ENCODE measurements at regions not wholly inside any gene's neighbourhood (a gene's known extent, or its start where the extent isn't known, plus 50 kb on each side); places are given as distances from the start of the nearest gene placed in this dataset.

DNA sequence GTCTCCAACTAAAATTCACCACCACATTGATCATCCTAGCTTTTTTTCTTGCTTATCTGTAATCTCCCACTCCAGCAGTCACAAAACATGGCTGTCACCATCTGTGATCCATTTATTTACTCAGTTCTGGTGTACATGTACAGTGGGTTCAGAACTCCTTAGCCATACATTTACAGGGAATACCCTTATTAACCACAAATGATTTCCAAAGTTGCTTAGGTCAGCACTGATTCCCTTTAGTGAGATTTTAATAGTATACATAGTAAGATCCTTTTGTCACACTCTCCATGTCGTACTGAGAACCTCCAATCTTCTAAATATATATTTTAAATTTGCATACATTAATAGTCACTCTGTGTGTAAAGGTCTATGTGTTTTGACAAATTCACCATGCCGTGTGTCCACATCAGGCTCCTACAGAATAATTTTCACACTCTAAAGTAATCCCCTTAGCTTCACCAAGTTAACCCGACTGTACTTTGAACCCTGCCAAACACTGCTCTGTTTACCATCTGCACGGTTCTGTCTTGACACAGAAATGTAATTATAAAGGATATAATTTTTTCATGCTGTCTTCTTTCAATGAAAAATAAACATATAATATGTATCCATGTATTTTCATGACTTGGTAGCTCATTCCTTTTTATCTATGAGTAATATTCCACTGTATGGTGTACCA lies 473.6 kb upstream of the ZP4 start:
- H3K9me3 ChIP-seq (ENCODE audit: low read length), result no peaks in the 10 kb centered on the region
- H3K4me3 ChIP-seq (ENCODE audit: low read length), result no peak overlapping the region
- TF ChIP-seq EZH2 (IDR thresholded peaks at IDR 0.05; ENCODE audit: borderline replicate concordance, insufficient read depth, low read length, poor library complexity, severe bottlenecking) (no peak), TAF1 (IDR thresholded peaks at IDR 0.05; ENCODE audit: low read depth) (no peak), POLR2AphosphoS5 (IDR thresholded peaks at IDR 0.05) (no peak), SMC3 (conservative IDR thresholded peaks at IDR 0.05; ENCODE audit: poor library complexity) (no peak), RAD21 (conservative IDR thresholded peaks at IDR 0.05) (no peak), EP300 (conservative IDR thresholded peaks at IDR 0.05; ENCODE audit: poor library complexity, severe bottlenecking) (no peak), MXI1 (conservative IDR thresholded peaks at IDR 0.05; ENCODE audit: poor library complexity, severe bottlenecking) (no peak)
- TF ChIP-seq, protein P1, sequence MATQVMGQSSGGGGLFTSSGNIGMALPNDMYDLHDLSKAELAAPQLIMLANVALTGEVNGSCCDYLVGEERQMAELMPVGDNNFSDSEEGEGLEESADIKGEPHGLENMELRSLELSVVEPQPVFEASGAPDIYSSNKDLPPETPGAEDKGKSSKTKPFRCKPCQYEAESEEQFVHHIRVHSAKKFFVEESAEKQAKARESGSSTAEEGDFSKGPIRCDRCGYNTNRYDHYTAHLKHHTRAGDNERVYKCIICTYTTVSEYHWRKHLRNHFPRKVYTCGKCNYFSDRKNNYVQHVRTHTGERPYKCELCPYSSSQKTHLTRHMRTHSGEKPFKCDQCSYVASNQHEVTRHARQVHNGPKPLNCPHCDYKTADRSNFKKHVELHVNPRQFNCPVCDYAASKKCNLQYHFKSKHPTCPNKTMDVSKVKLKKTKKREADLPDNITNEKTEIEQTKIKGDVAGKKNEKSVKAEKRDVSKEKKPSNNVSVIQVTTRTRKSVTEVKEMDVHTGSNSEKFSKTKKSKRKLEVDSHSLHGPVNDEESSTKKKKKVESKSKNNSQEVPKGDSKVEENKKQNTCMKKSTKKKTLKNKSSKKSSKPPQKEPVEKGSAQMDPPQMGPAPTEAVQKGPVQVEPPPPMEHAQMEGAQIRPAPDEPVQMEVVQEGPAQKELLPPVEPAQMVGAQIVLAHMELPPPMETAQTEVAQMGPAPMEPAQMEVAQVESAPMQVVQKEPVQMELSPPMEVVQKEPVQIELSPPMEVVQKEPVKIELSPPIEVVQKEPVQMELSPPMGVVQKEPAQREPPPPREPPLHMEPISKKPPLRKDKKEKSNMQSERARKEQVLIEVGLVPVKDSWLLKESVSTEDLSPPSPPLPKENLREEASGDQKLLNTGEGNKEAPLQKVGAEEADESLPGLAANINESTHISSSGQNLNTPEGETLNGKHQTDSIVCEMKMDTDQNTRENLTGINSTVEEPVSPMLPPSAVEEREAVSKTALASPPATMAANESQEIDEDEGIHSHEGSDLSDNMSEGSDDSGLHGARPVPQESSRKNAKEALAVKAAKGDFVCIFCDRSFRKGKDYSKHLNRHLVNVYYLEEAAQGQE (IDR thresholded peaks at IDR 0.05; ENCODE audit: borderline replicate concordance), result no peak
- TF ChIP-seq, protein P2, sequence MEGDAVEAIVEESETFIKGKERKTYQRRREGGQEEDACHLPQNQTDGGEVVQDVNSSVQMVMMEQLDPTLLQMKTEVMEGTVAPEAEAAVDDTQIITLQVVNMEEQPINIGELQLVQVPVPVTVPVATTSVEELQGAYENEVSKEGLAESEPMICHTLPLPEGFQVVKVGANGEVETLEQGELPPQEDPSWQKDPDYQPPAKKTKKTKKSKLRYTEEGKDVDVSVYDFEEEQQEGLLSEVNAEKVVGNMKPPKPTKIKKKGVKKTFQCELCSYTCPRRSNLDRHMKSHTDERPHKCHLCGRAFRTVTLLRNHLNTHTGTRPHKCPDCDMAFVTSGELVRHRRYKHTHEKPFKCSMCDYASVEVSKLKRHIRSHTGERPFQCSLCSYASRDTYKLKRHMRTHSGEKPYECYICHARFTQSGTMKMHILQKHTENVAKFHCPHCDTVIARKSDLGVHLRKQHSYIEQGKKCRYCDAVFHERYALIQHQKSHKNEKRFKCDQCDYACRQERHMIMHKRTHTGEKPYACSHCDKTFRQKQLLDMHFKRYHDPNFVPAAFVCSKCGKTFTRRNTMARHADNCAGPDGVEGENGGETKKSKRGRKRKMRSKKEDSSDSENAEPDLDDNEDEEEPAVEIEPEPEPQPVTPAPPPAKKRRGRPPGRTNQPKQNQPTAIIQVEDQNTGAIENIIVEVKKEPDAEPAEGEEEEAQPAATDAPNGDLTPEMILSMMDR (IDR thresholded peaks at IDR 0.05; ENCODE audit: poor library complexity, severe bottlenecking), result no peak
- no peaks in the 10 kb centered on the region for H3K27me3 ChIP-seq (ENCODE audit: insufficient read depth, low read depth, low read length)
- H3K79me2 ChIP-seq (replicated peaks; ENCODE audit: insufficient read depth, low read length), result no peaks in the 10 kb centered on the region
- no peaks in the 10 kb centered on the region for H3K9me2 ChIP-seq (ENCODE audit: insufficient read depth, low read length)
- no peak overlapping the region for H3K4me2 ChIP-seq (ENCODE audit: low read length)
- no peak overlapping the region for H3K9ac ChIP-seq (ENCODE audit: low read length)
- no peak overlapping the region for H2AFZ ChIP-seq (ENCODE audit: low read depth, low read length)
- no peak overlapping the region for H3K27ac ChIP-seq (ENCODE audit: low read length)
- no peaks in the 10 kb centered on the region for H3F3A ChIP-seq (ENCODE audit: insufficient read depth, low read length, poor library complexity, severe bottlenecking)
- H3K36me3 ChIP-seq (ENCODE audit: insufficient read depth, low read length), result no peaks in the 10 kb centered on the region
- H4K20me1 ChIP-seq (ENCODE audit: insufficient read depth), result no peaks in the 10 kb centered on the region

DNA sequence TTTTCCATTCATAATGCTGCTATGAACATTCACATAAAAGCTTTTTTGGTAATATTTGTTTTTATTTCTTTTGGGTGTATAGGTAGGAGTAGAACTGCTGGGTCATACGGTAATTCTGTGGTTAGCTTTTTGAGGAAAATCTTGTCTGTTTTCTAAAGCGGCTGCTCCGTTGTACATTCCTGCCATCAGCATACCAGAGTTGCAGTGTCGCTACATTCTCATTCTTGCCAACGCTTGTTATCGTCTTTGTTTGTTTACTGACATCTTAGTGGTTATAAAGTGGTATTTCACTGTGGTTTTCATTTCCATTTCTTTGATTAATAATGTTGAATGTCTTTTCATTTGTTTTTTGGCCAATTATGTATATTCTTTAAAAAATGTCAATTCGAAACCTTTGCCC lies 469.8 kb upstream of the ZP4 start:
- Histone ChIP-seq H3K27me3 (ENCODE audit: insufficient read depth, low read depth, low read length) (no peaks in the 10 kb centered on the region), H3K9ac (ENCODE audit: low read length) (no peak overlapping the region), H2AFZ (ENCODE audit: low read depth, low read length) (no peak overlapping the region), H3K36me3 (ENCODE audit: insufficient read depth, low read length) (no peaks in the 10 kb centered on the region), H3K9me3 (ENCODE audit: low read length) (no peaks in the 10 kb centered on the region), H3K9me2 (ENCODE audit: insufficient read depth, low read length) (no peaks in the 10 kb centered on the region), H3K4me2 (ENCODE audit: low read length) (no peak overlapping the region), H3K79me2 (replicated peaks; ENCODE audit: insufficient read depth, low read length) (no peaks in the 10 kb centered on the region), H3F3A (ENCODE audit: insufficient read depth, low read length, poor library complexity, severe bottlenecking) (no peaks in the 10 kb centered on the region), H3K27ac (ENCODE audit: low read length) (no peak overlapping the region), H4K20me1 (ENCODE audit: insufficient read depth) (no peaks in the 10 kb centered on the region), H3K4me3 (ENCODE audit: low read length) (no peak overlapping the region)
- TF ChIP-seq SMC3 (conservative IDR thresholded peaks at IDR 0.05; ENCODE audit: poor library complexity) (no peak), EZH2 (IDR thresholded peaks at IDR 0.05; ENCODE audit: borderline replicate concordance, insufficient read depth, low read length, poor library complexity, severe bottlenecking) (no peak), TAF1 (IDR thresholded peaks at IDR 0.05; ENCODE audit: low read depth) (no peak), MXI1 (conservative IDR thresholded peaks at IDR 0.05; ENCODE audit: poor library complexity, severe bottlenecking) (no peak), RAD21 (conservative IDR thresholded peaks at IDR 0.05) (no peak), POLR2AphosphoS5 (IDR thresholded peaks at IDR 0.05) (no peak), EP300 (conservative IDR thresholded peaks at IDR 0.05; ENCODE audit: poor library complexity, severe bottlenecking) (no peak)
- TF ChIP-seq, protein P1 (IDR thresholded peaks at IDR 0.05; ENCODE audit: borderline replicate concordance), result no peak
- TF ChIP-seq, protein P2 (IDR thresholded peaks at IDR 0.05; ENCODE audit: poor library complexity, severe bottlenecking), result no peak

All from neural cell (in vitro differentiated cells).